ENCODE measurements at regions not wholly inside any gene's neighbourhood (a gene's known extent, or its start where the extent isn't known, plus 50 kb on each side); places are given as distances from the start of the nearest gene placed in this dataset.

DNA sequence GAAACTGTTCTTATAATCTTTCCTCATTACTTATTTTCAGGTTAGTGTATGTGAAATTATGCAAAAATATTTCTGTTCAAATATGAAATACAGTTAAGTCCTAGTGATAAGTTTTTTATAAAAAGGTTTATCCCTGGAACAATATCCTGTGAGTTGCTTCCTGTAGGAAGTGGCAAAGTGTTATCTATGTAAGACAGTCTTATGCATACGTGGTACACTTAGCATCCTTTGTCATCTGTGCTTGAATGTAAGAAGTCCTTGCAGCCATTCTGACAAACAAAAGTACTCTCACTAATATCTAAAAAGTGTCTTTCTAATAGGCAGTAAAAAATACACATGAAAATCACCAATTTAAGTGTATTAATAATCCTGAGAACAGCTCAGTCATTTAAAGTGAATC lies 372.5 kb upstream of the BCHE start:
- ChIA-PET CTCF (no interaction called here), POLR2A (no interaction called here)
- DNase-seq (ENCODE audit: low read depth, low spot score) = no peak
- no peak overlapping the region for H3K27ac ChIP-seq (ENCODE audit: low read depth, low read length)
- no peak overlapping the region for H3K4me3 ChIP-seq (ENCODE audit: low read depth, low read length)
- no peaks in the 10 kb centered on the region for H3K27me3 ChIP-seq (ENCODE audit: control insufficient read depth, insufficient read depth, low read length)
- H3K9me3 ChIP-seq (ENCODE audit: control insufficient read depth, insufficient read depth, low read length) = no peaks in the 10 kb centered on the region
- TF ChIP-seq, protein P1, sequence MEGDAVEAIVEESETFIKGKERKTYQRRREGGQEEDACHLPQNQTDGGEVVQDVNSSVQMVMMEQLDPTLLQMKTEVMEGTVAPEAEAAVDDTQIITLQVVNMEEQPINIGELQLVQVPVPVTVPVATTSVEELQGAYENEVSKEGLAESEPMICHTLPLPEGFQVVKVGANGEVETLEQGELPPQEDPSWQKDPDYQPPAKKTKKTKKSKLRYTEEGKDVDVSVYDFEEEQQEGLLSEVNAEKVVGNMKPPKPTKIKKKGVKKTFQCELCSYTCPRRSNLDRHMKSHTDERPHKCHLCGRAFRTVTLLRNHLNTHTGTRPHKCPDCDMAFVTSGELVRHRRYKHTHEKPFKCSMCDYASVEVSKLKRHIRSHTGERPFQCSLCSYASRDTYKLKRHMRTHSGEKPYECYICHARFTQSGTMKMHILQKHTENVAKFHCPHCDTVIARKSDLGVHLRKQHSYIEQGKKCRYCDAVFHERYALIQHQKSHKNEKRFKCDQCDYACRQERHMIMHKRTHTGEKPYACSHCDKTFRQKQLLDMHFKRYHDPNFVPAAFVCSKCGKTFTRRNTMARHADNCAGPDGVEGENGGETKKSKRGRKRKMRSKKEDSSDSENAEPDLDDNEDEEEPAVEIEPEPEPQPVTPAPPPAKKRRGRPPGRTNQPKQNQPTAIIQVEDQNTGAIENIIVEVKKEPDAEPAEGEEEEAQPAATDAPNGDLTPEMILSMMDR (IDR thresholded peaks at IDR 0.05; ENCODE audit: low read depth, low read length) = no peak

DNA sequence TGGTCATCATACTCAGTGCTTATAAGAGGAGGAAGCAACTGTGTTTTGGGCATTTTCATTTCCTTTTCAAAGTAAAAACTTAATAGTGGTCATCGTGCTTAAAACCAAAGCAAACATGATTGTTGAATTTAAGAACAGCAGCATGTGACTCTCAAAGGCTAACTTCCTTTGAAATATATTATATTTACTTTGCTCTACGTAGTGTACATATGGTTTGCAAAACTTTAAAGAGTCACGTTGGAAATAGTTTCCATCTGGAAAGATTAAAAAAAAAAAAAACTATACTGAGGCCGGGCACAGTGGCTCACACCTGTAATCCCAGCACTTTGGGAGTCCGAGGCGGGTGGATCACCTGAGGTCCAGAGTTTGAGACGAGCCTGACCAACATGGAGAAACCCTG lies 367.9 kb upstream of the BCHE start:
- TF ChIP-seq, protein P1 (IDR thresholded peaks at IDR 0.05; ENCODE audit: low read depth, low read length) = no peak
- H3K27ac ChIP-seq (ENCODE audit: low read depth, low read length) = no peak overlapping the region
- CTCF ChIA-PET = no interaction called here
- H3K4me3 ChIP-seq (ENCODE audit: low read depth, low read length) = no peak overlapping the region
- no peaks in the 10 kb centered on the region for H3K9me3 ChIP-seq (ENCODE audit: control insufficient read depth, insufficient read depth, low read length)
- no peak for DNase-seq (ENCODE audit: low read depth, low spot score)
- H3K27me3 ChIP-seq (ENCODE audit: control insufficient read depth, insufficient read depth, low read length) = no peaks in the 10 kb centered on the region
- POLR2A ChIA-PET = no interaction called here

DNA sequence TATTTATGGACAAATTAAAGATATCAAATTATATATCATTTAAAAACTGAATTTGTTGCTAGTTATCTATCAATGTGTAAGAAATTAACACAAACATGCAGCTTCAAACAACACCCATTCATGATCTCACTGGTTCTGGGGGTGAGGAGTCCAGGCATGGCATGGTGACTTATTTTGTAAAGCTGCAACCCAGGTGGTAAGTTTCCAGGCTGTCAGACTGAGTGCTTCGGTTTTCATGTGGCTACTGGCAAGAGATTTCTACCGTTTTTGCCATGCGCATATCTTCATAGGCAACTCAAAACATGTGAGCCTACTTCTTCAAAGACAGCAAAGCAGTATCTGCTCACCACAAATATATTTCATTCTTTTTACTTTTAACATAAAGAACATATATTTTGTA lies 364.3 kb upstream of the BCHE start:
- POLR2A ChIA-PET = no interaction called here
- H3K27me3 ChIP-seq (ENCODE audit: control insufficient read depth, insufficient read depth, low read length) = no peaks in the 10 kb centered on the region
- TF ChIP-seq, protein P1 (IDR thresholded peaks at IDR 0.05; ENCODE audit: low read depth, low read length) = no peak
- no peaks in the 10 kb centered on the region for H3K9me3 ChIP-seq (ENCODE audit: control insufficient read depth, insufficient read depth, low read length)
- CTCF ChIA-PET = no interaction called here
- no peak for DNase-seq (ENCODE audit: low read depth, low spot score)
- H3K27ac ChIP-seq (ENCODE audit: low read depth, low read length) = no peak overlapping the region
- H3K4me3 ChIP-seq (ENCODE audit: low read depth, low read length) = no peak overlapping the region

DNA sequence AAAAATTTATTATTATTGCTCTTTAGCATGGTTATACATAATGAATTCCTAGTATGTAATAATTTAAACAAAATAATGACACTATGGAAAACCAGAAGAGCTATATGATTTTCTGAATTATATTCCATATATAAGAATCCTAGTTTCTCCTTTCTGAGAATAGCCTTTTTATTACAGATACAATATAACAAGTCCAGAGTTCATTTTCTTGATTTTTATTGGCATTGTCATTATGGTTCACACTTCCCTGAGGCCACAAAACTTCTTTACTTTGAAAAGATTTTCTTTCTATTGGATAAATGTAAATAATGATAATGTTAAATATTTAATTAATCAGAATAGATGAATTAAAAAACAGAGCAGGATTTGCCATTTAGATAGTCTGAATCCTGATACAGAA lies 362.3 kb upstream of the BCHE start:
- CTCF ChIA-PET = no interaction called here
- Histone ChIP-seq H3K4me3 (ENCODE audit: low read depth, low read length) (no peak overlapping the region), H3K9me3 (ENCODE audit: control insufficient read depth, insufficient read depth, low read length) (no peaks in the 10 kb centered on the region), H3K27ac (ENCODE audit: low read depth, low read length) (no peak overlapping the region), H3K27me3 (ENCODE audit: control insufficient read depth, insufficient read depth, low read length) (no peaks in the 10 kb centered on the region)
- TF ChIP-seq, protein P1 (IDR thresholded peaks at IDR 0.05; ENCODE audit: low read depth, low read length) = no peak
- POLR2A ChIA-PET = no interaction called here
- DNase-seq (ENCODE audit: low read depth, low spot score) = no peak

DNA sequence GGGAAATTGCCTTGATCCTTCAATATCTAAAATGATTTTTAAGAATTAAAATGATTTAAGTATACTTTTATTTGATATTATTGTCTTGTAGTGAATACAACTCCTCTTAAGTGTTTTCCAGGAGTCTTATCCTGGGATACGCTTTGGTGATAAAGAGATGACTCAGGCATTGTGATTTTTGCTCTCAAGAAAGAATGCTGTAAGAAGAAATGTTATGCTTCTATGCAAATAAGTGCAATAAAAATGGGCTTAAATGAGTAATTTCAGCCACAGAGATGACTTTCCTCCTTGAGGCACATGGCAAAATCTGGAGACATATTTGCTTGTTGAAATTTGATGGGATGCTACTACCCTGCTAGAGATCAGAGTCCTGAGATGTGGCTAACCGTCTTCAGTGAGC lies 358.6 kb upstream of the BCHE start:
- H3K27ac ChIP-seq (ENCODE audit: low read depth, low read length) = no peak overlapping the region
- TF ChIP-seq, protein P1 (IDR thresholded peaks at IDR 0.05; ENCODE audit: low read depth, low read length) = no peak
- H3K27me3 ChIP-seq (ENCODE audit: control insufficient read depth, insufficient read depth, low read length) = no peaks in the 10 kb centered on the region
- H3K9me3 ChIP-seq (ENCODE audit: control insufficient read depth, insufficient read depth, low read length) = no peaks in the 10 kb centered on the region
- CTCF ChIA-PET = no interaction called here
- H3K4me3 ChIP-seq (ENCODE audit: low read depth, low read length) = no peak overlapping the region
- POLR2A ChIA-PET = no interaction called here
- no peak for DNase-seq (ENCODE audit: low read depth, low spot score)

All from AG04450 (cell line).